GM18502 (cell line): ENCODE measurements at regions not wholly inside any gene's neighbourhood (a gene's known extent, or its start where the extent isn't known, plus 50 kb on each side); places are given as distances from the start of the nearest gene placed in this dataset.

ENCODE experiments used
- ATAC-seq: cut with Tn5 transposase; IDR thresholded peaks from one replicate; pipeline ENCODE4 v1.9.1; 2021; ENCODE audit warnings: mild to moderate bottlenecking; ENCODE audit not compliant: unreplicated experiment, poor library complexity

DNA sequence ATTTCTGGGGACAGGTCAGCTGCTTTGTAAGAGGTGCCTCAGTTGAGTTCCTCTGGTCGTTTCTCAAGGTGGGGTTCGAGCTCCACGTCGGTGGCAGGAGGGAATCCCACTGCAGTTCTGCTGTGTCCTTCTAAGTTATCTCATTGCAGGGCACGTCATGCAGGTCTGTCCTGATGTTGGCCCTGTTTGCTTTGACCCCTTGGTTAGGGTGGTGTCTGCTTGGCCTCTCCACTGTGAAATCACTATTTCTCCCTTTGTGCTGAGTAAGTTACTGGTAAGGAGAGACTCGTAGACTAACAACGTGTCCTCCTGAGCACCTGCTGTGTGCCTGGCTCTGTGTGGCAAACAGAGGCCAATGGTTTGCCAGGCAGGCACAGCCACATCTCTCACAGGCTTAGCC, 372.9 kb upstream of the ZMIZ1 start:
- ATAC-seq, result no peak

DNA sequence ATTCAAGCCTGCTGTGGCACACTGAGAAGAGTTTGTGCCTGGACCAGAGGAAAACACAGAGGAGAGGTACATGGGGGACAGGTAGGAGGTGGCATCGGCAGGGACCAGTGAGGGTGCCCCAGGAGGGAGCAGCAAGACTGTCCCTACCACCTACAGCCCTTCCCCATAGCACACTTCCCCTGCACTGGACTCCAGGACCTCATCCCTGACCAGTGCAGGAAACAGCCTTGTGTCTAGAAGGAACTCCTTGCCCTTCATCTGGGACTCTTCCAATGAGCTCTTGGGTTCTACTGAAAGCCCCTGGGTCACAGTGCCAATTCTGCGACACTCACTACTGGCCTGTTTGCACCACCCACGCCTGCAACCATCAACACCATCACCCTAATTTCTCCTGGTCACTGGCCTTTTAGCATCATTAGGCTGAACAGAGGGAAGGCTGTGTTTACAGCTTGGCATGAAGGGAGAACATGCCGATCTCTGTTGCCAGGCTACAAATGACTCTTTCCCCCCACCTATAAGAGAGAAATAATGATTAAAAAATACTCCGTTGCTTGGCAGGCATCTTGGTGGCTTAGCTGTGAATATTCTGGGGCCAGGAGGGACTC, 371.9 kb upstream of the ZMIZ1 start:
- no peak for ATAC-seq

DNA sequence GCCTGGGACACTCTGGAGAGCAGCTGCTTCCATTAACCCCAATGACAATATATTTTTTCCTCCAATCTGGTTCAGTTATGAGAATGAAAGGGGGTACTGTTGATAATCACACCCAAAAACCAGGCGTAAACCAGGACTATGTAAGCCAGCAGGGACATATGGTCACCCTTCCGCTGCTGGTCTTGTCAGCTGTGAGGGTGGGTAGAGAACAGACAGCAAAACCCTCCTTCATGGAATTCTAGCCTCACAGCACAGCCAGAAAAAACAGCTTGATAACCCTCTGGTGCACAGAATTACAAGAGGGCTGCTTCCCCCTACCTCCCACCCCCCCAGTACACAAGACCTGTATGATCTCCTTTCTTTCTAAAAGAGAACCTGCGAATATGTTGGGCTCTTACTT, 368.8 kb upstream of the ZMIZ1 start:
- no peak for ATAC-seq

DNA sequence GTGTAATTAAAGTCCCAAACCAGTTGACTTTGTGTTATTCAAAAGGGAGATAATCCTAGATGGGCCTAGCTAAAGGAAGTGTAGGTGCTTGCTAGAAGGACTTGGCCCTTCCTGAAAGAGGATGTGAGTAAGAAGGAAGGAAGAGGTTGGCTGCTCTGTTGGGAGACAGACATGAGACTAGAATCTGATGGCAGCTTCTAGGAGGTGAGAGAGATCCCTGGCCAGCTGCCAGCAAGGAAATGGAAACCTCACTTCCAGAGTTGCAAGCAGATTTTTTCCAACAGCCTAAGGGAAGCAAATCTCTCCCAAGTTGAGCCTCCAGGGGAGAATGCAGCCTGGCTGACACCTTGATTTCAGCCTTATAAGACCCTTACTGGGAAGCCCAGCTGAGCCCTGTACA, 368.4 kb upstream of the ZMIZ1 start:
- ATAC-seq, result no peak

DNA sequence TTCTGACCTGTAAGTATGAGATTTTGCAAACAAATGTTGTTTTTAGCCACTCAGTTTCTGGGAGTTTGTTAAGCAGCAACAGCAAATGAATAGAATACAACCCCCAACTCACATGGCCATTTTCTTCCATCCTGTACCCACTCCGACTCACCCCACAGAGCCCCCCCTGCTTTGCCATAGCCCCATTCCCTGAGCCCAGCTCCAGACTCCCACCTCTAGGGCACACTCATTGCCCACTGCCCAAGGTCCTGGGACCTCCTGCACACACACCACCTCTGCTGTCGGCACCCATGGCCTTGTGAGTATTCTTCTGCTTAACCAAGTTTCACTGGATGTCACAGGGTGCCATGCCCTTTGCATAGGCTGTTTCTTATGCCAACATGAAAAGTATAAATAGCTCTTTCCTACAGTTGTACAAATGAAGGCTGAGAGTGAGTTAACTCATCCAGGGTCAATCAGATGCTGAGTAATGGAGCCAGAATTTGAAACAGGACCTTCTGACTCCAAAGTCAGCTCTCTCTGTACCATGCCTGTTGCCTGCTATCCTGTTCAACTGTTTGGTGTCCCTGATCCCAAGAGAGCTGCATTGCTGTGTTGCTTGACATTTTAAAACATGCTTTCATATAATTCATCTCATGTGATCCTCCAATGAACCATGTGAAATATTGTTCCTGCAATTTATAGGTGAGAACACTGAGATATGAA, 367.8 kb upstream of the ZMIZ1 start:
- no peak for ATAC-seq

DNA sequence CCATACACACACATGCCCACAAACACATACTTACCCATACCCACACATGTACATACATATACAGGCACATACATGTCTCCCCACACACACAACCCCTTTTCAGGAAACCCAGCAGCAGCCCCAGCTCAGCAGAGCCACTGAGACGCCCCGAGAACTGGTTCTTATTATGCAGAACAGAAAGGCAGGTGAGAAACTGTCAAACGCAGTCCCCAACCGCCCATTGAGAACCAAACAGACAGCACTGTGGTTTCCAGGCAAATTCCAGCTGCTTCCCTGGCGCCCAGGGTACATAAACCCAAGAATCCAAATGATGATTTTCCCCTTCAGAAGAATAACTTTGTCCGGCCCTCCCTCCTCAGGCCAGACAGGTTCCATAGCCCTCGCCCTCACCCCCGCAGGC, 366.6 kb upstream of the ZMIZ1 start:
- no peak for ATAC-seq

DNA sequence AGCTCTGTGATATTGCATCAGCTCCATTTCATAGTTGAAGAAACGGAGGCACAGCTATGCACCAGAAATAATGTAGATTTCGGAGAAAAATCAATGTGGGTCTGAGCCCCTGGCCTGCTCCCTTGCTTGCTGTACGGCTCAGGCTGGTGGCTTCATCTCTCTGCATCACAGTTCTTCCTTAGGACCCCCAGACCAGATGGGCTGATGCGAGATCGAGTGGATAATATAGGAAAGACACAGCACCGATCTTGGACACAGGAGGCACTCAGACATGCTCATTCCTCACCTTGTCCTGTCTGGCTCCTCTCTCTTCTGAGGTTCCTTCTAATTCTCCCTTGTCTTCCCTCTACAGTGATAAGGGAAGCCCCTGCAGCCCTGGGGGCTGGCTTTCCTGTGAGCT, 365.9 kb upstream of the ZMIZ1 start:
- ATAC-seq, result no peak

DNA sequence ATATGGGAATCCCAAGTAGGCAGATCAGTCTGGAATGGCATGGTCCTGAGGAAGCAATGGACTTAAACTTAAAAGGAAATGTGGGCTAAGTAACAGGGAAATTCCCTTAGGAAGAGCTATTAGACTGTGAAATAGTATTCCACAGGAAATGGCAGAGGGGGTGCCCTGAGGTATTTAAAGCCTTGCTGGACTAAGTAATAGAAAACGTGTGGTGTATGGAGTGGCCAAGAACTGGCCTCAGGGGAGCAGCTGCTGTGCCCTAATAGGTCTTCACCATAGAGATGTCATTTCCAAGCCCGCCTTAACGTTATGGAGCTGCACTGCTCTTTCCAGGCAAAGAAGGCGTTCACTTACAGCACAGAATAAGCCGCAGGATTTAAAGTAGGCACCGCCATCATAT, 365.2 kb upstream of the ZMIZ1 start:
- no peak for ATAC-seq

DNA sequence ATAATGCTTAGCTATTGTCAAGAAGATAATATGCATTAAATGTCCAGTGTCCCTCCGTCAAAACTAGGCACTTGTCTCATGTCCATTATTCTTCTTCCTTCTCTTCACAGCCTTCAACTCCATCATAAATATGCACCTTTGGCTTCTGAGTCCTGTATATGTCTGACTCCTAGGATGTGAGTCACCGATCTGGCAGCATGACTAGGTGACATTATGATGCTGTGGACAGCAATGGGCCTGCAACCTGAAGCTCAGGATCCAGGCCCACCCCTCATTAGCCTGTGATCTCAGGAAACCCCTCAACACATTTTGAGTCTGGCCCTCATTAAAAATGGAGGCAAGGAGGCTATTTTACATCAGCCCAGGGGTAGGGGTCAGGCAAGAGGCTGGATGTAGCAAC, 362.5 kb upstream of the ZMIZ1 start:
- ATAC-seq, result no peak

DNA sequence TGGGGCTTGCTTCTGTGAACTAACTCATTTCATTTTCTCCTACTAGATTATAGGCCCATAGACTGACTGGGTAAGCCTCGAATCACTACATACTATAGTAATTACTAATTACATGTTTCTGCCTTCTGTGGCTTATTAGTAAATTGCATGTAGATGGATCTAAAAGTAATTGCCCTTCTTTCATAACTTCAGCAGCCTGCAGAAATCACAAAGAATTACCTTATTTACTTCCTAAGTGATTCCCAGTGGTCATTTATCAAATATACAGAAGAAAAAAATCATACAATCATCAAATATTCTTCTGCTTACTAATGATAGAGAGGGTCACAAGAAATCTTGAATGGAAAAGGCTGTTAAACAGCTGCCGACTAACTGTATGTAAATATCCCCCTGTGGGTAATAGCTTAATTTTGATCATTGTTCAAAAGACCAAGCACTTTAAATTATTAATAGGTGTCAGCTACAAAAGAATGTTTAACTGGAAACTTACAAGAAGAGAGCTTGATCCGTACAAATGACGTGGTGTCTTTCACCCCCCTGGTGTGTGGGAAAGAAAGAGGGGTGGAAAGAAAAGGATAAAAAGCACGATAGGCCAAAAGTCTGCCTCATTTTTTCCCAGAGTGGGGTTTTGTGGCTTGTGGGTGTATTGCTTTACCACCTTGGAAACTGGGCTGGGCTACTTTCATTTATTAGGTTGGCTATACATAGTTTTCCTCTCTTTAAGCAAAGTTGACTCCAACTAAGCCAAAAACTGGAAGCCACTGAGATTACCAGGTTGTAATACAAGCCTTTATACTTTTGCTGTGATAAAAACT, 361.8 kb upstream of the ZMIZ1 start:
- no peak for ATAC-seq

DNA sequence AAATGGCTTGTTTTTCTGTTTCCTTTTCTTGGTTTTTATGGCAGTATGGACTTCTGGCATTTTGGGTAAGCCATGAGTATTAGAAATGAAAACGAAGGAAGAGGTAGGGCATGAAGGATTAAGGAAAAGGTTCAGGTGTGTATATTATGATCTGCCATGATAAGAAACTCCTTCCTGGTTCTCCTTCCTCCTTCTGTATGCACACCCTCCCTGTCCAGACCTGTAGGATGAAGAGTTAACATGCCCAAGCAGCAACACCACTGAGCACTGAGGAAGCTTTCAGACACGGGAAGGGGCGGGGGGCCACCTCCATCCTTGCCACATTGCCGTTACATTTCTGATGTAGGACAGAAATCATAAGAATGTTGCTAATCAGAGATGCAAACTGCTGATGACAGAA, 361.0 kb upstream of the ZMIZ1 start:
- no peak for ATAC-seq

DNA sequence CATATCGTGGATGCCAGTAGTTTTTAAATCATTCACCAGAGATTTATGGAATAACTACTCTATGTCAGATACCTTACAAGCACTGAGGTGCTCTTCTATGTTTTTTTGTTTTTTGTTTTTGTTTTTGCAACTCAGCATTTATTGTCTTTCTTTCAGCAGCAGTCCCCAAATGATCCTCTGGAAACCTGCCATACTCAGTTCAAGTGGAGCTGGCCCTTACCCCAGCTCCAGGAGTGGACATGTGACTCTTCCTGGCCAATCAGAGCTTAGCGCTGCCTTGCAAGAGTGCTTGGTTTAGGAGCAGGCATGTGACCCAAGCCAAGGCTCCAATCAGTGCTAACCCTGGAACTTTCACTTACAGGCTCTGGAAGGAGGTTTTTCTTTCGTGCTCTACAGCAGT, 356.6 kb upstream of the ZMIZ1 start:
- ATAC-seq, result no peak

DNA sequence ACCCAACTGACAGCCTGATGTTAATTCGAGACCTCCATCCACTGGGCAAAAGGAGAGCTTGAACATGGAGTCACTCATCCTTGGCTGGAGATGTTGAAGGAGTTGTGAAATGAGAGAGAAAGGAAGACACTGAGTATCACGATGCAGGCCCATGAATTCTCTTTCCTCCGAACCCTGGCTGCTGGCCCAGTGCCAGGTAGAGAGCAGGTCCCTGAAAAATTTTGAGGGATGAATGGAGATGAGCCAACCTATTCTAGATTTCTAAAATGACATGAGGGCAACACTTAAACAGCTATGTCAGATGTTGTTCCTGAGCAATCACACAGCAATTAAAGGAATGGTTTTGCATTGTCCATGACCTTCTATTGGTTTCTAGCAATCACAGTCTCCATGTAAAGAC, 355.1 kb upstream of the ZMIZ1 start:
- no peak for ATAC-seq

DNA sequence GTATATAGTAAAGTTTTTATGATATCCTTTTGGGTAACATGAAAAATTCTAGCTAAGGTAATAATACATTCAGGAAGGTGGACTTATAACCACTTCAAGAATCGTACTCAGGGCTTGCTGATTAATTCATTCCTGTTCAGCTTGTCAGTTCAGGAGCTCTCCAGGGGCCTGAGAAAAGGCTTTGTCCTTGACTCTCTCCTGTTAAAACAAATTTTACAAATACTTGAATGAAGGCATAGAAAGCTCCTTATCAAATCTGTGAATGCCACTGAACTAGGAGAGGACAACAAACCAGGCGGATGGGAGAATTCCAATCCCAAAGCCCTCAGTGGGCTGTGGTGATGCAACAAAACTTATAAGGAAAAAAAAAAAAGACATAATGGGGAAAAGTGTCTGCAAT, 354.5 kb upstream of the ZMIZ1 start:
- no peak for ATAC-seq

DNA sequence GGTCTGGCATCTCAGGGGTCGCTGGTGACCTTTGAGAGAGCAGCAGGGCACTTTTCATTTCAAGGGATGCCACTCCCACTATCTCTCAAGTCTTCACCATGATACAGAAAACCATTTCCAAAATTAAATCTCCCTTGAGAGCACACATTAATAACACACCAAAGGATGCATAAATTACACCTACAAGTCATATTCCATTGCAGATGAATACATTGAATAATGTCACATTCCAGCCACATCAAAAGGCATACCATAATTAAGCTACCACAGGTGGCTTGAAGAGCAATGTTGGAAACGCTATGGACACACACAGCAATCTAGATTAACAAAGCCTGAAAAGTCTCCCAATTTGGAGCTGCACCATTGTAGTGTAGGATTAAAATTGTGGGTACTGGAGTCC, 353.3 kb upstream of the ZMIZ1 start:
- ATAC-seq, result no peak

DNA sequence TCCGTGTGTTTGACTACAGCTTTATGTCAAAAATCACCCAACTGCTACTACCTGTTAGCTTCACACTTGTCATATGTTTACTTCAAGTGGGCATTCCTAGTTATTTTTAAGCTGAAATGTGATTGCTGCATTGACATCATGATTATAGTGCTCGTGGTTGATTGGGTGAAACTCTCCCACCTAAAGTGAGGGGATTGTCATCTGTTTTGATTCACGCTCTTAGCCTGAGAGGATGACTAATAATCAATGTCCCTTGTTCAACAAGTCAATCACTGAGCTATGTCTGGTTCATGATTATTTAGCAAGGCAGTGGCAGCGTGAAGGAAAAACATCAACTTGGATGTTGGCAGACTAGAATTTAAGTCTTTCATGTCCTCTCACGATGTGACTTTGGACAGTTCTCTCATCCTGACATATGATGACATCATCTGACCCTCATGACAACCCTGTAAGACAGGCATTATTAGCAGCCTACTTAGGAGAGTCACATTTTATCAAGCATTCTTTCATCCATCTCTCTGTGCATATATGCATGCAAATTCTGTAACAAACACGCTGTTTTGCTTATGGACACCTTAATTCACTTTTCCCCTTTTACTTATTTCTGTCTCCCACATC, 352.6 kb upstream of the ZMIZ1 start:
- ATAC-seq, result no peak

DNA sequence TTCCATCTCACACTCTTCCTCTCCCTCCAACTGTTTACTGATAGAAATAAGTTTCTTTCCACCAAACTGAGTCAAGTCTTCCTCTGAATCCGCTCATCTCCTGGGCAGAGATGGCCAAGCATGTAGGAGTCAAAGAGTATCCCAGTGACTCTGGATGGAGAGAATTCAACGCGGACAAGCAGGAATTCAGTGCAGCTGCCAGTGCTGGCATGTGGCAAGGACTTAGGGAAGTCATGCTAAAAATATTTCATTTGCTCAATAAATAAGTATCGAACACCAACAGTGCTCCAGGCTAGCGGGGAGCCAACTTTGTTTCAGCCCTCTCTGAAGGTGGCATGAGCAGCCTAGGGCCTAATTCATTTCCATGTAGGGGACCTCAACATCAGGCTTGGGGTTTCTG, 351.6 kb upstream of the ZMIZ1 start:
- no peak for ATAC-seq

DNA sequence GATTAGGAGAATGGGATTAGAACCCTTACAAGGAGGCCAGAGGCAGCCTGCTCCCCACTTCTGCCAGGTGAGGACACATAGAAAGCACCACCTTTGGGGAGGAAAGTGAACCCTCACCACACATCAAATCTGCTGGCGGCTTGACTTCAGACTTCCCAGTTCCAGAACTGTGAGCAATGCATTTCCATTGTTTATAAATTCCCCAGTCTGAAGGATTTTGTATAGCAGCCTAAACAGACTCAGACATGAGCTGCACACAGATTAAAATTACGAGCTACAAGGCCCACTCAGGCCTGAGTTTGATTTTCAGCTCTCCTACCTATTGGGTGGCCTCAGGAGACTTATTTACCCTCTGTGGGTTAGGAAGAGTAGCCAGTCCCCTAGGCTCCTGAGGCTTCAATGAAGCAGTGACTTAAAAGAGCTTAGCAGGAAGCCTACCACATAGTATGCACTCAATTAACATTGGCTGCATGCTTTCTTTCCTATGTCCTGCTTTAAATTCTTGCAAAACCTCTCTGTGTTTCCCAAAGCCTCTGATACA, 350.7 kb upstream of the ZMIZ1 start:
- no peak for ATAC-seq

DNA sequence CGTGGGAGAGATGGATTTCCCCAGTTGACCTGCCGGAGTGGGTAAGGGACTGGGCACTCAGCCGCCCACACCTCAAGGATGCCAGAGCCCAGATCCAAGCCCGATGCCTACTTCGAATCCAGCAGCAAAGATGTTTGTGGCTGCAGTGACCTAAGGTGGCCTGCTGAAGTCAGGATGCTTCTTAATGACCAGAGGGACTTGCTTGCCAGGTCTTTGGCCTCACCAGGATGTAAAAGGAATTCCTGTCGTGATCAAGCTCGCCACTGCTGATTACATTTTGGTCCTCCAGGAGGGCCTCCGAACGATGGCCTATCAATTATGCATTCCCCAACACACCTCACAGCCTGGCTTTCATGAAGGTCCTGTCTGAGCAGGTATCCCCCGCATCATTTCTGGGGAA, 349.5 kb upstream of the ZMIZ1 start:
- no peak for ATAC-seq

DNA sequence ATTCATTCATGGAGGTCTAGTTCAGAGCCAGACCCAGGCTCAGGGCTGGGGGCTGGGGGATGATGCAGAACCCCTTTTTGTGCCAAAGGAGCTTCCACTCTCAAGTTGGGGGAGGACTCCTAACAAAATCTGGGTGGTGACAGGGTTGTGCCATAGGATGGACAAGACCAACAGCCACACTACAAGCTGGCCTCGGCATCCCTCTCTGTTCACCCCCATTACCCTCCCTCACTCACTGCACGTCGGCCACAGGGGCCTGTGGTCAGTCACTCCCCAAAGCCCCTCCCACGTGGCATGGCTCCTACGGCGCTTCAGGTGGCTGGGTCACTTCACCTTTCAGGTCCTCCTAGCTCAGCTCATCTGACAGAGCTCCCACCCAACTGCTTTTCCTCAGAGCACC, 348.7 kb upstream of the ZMIZ1 start:
- no peak for ATAC-seq

DNA sequence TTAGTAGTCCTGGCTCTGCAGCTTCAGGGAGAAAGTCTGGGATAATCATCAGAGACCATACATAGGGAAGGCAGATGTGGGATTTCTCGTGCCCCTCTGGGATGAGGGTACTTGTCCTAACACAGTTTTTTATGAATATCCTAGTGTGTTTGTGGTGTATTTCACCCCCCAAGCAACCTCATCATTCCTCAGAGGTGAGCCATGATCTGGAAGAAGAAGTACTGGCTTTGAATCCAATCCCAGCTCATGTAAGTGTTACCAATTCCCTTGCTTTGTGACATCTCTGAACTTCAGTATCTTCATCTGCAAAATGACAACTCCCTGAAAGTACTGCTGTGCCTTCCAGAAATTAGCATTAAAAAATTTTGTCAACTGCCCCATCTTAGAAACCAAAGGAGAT, 347.5 kb upstream of the ZMIZ1 start:
- no peak for ATAC-seq
